ENCODE measurements at regions not wholly inside any gene's neighbourhood (a gene's known extent, or its start where the extent isn't known, plus 50 kb on each side); places are given as distances from the start of the nearest gene placed in this dataset.

DNA sequence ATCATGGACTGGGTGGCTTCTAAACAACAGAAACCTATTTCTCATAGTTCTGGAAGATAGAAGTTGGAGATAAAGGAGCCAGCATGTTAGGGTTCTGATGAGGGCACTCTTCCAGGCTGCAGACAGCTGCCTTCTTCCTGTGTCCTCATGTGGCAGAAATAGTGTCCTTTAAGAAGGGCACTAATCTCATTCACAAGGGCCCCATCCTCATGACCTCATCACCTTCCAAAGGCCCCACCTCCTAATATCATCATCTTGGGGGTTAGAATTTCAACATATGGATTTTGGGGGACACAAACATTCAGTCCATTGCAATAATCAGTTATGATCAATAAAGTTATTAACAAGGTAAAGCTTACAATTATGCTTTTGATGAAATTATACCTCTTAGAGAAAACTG lies 130.8 kb upstream of the SLC22A23 start:
- no peak for DNase-seq

DNA sequence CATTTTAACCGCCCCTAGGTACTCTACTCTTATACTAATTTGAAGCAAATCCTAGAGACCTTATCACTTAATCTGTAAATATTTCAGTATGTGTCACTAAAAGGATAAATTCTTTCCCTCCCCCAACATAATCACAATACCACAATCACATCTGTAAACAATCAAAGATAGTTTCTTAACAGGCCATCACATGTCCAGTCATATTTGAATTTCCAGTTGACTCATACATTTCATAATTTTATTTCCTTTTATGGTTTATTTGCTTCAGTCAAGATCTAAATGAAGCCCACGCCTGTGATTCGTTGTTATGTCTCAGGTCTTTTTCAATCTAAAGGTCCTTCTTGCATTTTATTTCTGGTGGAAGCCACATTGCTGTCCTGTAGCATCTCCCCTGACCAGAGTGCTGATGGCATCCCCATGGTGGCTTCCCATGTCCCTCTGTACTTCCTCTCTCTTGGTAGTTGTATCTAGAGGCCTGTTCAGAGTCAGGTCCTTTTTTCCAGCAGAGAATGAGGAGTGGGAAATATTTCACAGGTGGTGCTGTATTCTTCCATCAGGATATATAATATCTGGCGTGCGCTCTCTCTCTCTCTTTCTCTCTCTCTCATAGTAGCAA lies 128.6 kb upstream of the SLC22A23 start:
- no peak for DNase-seq

DNA sequence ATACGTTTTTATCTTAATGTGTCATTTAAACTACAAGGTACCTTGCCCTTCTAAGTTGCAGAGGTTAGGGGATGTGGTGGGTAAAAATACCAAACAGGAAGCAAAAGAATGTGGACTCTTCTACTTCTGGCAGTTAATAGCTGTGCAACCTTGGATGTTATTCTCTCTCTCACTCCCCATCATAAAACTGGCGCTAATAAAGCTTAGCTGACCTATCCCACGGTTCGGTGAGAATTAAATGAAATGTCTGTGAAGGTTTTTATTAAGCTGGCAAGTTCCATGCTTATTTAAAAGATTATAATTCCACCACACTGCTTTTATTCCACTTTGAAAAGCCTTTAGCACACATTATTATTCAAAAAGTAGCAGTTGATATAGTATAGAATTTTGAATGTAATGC lies 127.8 kb upstream of the SLC22A23 start:
- DNase-seq: no peak

DNA sequence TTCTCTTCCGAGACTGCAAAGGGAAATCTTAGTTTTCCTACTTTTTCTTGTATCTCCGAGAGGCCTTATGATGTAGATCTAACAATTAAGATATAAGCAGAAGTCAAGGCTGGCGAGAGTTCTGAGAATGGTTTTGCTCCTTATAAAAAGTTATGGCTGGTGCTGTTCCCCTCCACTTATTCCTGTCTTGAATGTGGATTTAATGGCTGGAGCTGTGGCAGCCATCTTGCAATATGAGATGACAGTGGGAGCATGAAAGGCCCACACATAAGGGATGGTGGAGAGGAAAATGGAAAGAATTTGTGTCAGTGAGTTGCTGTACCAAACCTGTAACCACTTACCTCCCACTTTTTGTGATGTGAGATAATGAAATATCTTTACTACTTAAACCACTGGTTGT lies 124.6 kb upstream of the SLC22A23 start:
- DNase-seq: no peak

DNA sequence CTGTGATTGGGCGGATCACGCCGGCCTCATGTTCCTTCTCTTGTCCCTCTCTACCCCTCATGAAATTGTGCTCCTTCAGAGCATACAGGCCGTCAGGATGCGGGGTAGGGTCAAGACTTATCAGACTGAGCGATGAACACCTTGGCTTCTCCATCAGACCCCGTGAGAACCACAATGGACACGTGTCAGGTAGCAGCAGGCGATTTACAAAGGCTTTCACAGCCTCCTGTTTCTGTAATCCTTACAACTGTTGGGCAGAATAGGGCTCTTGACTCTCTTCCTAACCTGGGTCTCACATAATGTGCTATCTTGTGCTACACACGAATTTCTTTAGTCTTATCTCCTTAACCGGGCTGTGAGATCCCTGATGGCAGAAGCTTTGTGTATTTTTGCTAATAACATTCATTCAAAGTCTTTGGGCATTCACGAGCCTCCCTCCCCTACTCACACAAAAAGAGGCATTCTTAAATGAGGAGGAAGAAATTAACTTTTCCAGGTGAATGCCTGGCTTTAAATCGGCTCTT lies 122.9 kb upstream of the SLC22A23 start:
- no peak for DNase-seq

DNA sequence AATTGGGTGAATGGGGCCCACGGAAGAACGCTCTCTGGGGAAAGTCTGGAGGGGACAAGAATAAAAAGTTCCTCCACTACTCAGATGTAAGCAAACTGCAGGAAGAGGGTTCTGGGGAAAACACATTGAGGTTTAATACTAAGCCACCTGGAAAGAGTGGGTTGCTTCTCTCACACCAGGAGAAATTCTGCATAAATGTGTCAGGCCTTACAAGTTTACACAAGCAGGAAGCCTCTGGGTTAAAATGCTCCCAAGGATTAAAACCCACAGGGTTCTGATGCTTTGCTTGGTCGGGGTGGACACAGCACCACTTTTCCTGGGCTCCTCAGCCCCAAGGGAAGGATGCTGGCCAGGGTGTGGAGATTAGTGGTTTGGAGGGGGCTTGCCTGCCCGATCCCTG lies 122.1 kb upstream of the SLC22A23 start:
- DNase-seq: no peak

DNA sequence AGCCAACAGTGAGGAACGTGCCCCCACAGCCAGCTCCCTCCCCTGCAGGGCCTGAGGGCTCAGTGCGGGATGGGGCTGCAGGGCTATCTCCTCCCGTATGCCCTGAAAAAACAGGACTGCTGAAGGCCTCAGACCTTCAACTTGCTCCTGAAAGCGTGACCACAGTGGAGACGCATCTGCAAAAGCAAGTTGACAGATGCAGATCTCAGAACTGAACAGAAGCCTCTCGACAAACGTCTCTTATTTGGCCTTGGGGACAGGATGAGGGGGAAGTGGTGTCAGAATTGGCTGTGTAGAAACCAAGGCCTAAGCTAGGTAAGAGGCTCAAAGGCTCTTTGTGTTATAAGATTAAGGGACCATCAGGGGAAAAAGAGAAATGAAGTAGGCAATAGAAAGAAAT lies 120.7 kb upstream of the SLC22A23 start:
- DNase-seq: no peak

DNA sequence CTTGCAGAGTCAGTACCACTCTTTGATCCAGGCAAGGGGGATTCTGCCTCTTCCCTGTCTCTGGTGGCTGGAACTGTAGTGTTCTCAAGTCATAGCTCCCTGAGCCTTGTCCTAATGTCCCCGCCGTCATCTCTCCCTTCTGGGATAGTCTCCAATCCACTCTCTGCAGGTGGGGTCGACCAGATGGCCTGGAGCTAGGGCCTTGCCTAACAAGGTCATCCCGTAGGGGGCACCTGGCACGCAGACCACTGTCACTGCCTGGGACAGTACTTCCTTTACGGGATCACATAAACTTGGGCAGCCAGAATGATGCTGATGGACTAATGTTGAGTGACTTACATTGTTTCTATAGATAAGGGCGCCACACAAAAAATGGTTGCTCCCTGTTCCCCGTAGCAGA lies 118.9 kb upstream of the SLC22A23 start:
- DNase-seq: no peak

DNA sequence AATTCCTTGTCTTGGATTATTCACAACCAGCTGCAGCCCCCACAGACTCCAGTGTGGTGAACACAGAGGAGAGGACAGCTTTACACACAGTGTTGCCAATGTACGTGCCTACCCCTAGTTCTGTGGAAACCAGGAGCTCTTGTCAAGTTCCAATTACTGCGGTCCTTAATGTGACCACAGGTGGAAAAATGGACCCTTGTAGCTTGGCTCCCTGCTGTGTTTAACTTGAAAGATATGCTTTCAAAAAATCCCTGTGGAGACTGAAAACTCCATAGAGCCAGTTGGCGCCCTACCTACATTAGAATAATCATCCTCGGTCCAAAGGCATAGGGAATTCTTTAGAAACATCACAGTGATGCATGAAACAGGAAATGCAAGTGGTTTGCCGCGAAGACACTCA lies 118.3 kb upstream of the SLC22A23 start:
- no peak for DNase-seq

DNA sequence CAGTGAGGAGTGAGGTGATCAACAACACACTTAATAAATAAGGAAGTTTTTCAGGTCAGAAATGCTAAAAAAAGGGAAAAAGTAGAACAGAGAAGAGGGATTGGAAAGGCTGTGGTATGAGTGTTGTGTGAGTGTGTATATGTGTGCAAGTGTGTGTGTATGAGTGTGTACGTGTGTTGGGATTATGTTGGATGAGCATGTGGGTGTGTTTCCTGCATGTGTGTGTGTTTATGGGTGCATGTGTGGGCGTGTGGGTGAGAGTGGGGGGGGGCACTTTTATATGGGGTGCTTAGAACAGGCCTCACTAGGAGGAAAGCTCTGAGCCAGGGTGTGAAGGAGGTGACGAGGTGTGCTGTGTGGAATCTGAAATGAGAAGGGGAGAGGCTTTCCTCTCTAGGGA lies 116.8 kb upstream of the SLC22A23 start:
- no peak for DNase-seq

DNA sequence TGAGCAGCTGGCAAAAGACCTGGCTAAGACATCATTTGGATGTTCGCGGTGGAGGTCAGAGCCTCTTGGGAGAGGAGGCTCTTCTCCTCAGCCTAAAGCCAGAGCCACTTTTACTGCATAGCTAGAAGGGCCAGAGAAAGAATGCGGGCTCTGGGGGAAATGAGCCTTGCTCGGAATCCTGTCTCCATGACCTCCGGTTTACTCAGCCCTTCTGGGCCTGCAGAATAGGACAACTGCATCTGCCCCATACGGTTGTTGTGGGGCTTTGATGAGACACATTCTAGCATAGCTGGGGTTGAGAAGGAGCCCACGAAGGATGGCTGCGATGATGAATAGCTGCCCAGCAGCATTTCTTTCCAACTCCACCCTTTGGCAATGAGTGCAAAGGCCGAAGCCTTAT lies 115.0 kb upstream of the SLC22A23 start:
- no peak for DNase-seq

DNA sequence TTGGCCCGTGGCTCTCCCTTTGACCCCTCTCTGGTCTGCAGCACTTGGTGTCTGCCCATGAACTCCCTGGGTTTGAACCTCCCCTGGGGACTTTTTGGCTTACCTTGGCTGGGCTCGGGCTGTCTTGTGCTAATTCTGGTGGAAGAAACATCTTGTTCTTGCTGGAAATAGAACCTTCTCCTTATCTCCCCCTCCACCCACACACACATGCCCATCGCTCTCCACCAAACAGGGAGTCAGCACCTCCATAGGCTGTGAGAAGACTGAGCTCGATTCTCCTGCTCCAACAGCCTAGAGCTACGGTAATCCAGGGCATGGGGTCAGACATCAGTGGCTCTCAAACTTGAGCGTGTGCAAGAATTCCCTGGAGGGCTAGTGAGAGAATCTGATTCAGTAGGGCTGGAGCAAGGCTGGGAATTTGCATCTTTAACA lies 114.4 kb upstream of the SLC22A23 start:
- DNase-seq: no peak

DNA sequence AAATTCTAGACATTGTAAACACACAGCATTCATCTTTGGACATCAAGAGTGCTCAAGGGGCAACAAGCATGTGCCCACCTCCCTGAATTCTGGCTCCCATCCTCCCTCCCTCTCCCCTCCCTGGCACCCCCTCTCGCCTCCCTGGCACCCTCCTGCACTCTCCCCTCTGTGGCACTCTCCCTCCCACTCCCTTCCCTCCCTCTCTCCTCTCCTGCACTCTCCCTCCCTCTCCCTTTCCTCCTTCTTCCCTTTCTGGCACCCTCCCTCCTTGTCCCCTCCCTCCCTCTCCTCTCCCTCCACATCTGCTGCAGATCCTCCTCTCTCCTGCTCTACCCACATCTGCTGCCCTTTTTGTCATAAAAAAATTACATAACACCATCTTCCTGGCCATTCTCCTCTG lies 113.0 kb upstream of the SLC22A23 start:
- no peak for DNase-seq

DNA sequence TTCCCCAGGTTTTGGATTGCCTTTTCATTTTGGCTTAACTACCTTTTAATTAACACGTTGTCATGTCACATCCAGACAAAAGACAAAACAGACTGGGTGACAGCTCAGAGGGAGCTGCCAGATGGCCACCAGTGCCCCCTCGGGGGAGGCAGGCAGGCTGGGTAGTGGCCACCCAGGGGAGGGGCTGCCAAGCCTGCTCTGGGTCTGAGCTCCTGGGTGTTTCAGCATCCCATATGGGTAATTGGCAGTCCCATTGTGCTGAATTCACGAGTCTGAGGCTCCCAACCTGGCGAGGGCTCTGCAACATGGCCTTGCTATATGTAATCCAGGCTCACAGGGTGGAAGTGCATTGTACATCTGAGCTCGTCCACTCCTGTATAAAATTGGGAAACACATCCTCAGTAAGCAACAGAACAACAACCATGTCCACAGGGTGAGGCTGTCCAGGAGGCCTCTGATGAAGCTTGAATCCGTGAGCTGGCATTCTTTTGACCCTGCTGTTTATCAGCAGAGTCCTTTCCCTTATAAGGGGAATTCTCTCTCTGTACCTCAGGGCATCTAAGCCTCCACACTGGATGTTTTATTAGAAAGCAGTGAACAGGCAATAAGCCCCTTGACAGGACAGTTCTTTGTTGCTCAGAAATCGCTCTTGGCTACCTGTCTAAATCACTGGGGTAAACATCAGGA lies 111.7 kb upstream of the SLC22A23 start:
- DNase-seq: peak; percentile 34

DNA sequence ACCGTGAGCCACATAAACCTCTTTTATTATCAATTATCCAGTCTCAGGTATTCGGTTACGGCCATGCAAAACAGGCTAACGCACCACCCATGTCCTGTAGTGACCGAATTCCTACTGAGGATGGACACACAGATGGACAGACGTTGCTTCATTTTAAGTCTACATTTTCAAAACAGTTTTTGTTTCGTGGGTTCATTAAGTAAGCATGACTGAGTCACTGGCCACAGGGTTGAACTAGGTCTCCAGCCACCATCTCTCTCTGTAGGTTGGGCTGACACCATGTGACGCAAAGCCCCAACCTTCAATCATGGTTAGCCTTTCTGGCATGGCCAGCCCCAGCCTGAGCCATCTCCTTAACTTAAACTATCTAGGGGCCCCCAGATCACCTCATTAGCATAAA lies 110.0 kb upstream of the SLC22A23 start:
- no peak for DNase-seq

DNA sequence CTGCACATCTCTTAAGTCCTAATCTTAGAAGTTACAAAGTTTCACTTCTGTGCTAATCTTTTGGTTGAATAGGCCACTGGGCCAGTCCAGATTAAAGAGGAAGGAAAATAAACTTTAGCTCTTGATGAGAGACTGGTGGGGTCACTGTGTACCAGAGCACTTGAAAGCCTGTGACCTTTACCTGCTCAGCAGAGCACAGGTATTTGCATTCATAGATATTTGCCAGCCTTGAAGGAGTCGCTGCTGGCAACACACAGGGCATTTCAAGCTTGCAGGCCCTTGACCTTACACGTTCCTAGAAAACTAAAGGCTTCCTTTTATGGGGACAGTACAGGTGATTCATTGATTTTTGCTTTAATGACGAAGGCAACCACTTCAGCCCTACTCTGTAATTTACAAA lies 108.4 kb upstream of the SLC22A23 start:
- DNase-seq: no peak

DNA sequence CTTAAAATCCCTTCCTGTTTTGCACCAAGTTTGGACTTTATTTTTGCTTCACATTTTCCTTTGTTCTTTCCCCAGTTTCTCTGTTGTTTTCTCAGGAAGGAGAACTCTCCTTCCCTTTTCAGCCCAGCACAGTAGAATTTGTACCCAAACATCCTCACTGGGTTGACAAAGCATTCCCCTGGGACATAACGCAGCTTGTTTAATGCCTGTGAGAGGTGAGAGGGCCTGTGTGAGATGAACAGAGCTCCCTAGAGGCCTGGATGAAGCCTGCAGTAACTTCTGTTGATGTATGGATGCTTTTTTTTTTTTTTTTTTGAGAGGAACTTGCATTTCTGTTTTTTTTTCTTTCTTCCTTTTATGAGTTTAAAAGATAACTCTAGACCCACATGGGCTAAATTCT lies 104.9 kb upstream of the SLC22A23 start:
- no peak for DNase-seq

DNA sequence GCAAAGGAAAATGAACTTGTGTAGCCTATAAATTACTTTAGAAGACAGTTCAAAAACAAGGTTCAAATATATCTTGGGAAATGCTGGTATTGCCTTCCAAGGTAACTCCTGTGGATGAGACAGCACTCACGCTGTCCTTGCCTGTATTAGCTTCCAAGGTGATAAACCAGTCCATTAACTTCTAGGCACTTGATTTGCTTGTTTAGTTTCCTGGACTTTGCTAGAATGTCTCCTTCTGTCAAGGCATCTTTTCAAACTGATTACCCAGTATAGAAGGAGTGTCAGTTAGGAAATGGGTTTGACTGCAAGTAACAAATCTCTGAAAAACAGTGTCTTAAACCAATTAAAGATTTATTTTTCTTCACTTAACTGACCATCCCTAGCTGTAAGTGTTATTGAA lies 103.4 kb upstream of the SLC22A23 start:
- no peak for DNase-seq

DNA sequence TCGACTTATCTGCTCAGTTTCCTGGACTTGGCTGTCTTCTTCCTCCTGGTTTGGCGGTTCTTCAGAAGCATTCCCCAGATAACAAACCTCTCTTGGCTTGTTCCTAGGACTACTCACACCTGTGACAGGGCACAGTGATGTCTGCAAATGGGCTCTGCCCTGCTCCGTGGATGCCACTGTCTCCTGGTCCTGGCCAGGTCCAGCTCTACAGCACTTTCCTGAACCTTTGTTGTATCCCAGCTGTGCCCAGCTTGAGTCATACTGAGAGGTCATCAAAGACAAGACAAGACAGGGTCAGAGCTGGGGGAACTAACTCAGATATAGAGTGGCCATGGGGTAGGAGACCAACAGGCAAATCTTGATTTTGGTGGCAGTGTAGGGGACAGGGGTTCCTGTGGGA lies 102.7 kb upstream of the SLC22A23 start:
- DNase-seq: no peak

DNA sequence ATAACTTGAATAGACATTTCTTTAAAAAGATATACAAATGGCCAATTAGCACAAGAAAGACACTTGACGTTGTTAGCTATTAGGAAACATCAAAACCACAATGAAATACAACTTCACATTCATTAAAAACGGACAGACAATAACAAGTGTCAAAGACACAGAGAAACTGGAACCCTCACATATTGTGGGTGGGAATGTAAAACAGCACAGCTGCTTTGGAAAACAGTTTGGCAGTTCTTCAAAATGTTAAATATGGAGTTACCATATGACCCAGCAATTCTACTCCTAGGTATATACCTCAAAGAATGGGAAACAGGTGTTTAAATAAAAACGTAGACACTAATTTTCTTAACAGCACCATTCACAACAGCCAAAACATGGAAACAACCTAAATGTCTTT lies 100.5 kb upstream of the SLC22A23 start:
- DNase-seq: no peak

DNA sequence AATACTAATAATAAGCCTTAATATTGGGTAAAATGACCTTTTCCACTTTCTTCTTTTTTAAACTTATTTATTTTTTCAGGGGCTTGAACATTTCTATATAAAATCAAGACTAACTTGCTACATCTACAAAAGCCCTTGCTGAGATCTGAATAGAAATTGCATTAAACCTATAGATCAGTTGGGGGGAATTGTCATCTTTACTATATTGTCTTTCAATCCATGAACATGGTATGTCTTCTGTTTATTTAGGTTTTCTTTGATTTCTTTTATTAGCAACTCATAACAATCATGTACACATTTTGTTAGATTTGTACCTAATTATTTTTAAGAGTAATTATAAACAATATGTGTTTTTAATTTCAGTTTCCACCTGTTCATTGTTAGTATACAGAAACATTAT lies 96.4 kb upstream of the SLC22A23 start:
- DNase-seq: no peak

DNA sequence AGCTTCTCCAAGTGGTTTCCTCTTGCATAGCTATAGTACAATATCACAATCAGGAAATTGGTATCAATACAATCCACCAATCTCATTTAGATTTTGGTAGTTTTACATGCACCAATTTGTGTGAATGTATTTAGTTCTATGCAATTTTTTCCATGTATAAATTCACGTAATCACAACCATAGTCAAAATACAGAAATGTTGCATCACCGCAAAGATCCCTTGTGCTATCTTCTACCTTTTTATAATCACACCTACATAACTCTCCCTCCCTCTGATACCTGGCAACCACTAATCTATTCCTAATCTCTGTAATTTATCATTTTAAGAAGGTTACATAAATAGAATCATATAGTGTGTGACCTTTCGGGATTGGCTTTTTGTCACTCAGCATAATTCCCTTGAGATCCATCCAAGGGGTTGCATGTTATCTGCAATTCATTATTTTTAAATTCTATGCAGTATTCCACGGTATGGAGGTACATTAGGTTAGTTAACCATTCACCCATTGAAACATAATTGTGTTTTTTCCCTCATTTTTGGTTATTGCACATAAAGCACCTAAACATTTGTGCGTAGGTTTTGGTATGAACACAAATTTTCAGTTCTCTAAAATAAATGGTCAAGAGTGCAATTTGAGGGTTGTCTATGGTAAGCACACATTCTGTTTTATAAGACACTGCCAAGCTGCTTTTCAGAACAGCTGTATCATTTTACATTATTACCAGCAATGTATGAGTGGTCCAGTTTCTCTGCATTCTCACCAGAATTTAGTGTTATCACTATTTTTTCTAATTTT lies 95.1 kb upstream of the SLC22A23 start:
- no peak for DNase-seq

DNA sequence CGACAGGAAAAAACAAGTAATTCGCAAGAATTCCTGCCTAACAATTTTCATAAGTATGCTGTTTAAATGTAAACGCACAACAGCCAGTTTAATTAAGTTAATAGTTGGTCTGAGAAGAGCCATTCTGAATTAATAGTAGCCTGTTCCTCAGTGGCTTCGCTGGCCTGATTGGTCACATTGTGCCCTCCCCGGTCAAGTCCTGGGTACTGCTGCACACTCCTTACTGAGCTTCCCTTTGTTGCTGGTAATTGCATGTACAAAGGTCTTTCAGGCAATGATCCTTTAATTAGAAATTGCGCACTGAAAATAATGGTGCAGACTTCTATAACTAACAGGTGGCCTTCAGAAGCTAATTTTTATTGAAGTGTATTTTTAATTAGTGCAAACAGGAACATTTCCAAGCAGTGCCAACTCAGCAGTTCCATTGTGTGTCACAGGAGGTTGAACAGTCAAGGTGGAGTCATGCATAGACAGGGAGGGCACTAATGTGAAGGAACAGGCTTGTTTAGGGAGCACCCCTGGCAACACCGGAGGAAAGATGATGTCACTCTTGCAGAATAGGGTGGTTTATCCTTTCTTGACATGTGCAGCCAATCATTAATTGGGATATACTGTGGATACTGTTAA lies 92.6 kb upstream of the SLC22A23 start:
- DNase-seq: no peak

DNA sequence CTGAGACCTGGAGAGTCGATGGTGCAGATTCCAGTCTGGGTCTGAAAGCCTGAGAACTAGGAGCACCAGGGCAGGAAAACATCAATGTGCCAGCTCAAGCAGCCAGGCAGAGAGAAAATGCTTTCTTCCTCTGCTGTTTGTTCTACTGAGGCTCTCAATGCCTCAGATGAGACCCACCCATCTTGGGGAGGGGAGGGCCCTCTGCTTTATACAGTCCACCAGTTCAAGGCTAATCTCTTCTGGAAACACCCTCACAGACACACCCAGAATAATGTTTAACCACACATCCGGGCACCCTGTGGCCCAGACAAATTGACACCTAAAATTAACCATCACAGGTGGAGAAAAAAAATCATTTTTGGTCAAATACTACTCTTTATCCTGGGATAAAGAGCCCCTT lies 89.3 kb upstream of the SLC22A23 start:
- DNase-seq: no peak
